SK-N-SH treated with all-trans-retinoic acid at 6 μM for 48 hours (cell line): ENCODE measurements at regions not wholly inside any gene's neighbourhood (a gene's known extent, or its start where the extent isn't known, plus 50 kb on each side); places are given as distances from the start of the nearest gene placed in this dataset.

ENCODE experiments used
- ARNTL ChIP-seq: fragments of 450-650 bp; formaldehyde crosslinking; IDR thresholded peaks from 2 replicates; pipeline ENCODE4 v1.5.0; 2020; ENCODE audit warnings: low read depth, mild to moderate bottlenecking, moderate library complexity, borderline replicate concordance
- CSDC2 ChIP-seq: fragments of 250-450 bp; sonication (Bioruptor Pico); IDR thresholded peaks from 2 replicates; pipeline ENCODE4 v1.5.0; 2020; ENCODE audit warnings: mild to moderate bottlenecking, moderate library complexity
- GLIS3 ChIP-seq: fragments of 250-450 bp; sonication (Bioruptor Pico); IDR thresholded peaks from 2 replicates; pipeline ENCODE4 v1.5.0; 2020; ENCODE audit warnings: mild to moderate bottlenecking, moderate library complexity
- ZFP3 ChIP-seq: fragments of 250-450 bp; sonication (Bioruptor Pico); IDR thresholded peaks from 2 replicates; pipeline ENCODE4 v1.5.0; 2020; ENCODE audit warnings: mild to moderate bottlenecking, moderate library complexity
- ZFP30 ChIP-seq: fragments of 450-650 bp; formaldehyde crosslinking; IDR thresholded peaks from 2 replicates; pipeline ENCODE4 v1.5.0; 2022; ENCODE audit warnings: mild to moderate bottlenecking, moderate library complexity
- ZNF8 ChIP-seq: fragments of 450-650 bp; formaldehyde crosslinking; IDR thresholded peaks from 2 replicates; pipeline ENCODE4 v1.5.0; 2020; ENCODE audit warnings: mild to moderate bottlenecking, moderate library complexity

- TF ChIP-seq ZNF8 (CRISPR knock-in tag) (no peak), ARNTL (CRISPR knock-in tag) (no peak), ZFP3 (CRISPR knock-in tag) (no peak), CSDC2 (CRISPR knock-in tag) (no peak), GLIS3 (CRISPR knock-in tag) (no peak), ZFP30 (CRISPR knock-in tag) (no peak)
Measured at GRCh38 chr14:83711046-83711445, 1818.9 kb upstream of the FLRT2 start.
